ENCODE measurements at regions not wholly inside any gene's neighbourhood (a gene's known extent, or its start where the extent isn't known, plus 50 kb on each side); places are given as distances from the start of the nearest gene placed in this dataset.

DNA sequence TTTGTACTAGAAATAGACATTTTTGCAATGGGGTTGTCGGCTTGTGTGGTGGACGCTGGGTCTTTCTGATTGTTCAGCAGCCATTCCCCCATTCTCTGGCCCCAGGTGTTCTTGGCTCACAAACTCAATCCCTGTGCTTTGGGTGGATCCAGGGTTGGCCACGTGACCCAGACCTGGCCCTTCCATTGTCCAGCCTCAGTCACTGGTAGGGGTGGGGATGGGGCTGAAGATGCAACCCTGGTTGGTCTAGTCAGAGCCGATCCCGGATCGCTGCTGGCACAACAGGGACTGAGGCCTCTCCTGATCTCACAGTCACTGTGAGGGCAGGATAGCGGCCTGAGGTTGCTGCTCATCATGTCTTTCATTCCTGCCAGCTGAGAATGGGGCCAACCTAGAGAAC is 365.3 kb upstream of the SULF2 start:
- CTCF ChIA-PET (ENCODE audit: low intra/inter-chr PET ratio, low total read pairs) = no interaction called here
- WGBS (ENCODE audit: low lambda C conversion rate) = 52% methylated on average over 7 of the region's 7 CpGs

DNA sequence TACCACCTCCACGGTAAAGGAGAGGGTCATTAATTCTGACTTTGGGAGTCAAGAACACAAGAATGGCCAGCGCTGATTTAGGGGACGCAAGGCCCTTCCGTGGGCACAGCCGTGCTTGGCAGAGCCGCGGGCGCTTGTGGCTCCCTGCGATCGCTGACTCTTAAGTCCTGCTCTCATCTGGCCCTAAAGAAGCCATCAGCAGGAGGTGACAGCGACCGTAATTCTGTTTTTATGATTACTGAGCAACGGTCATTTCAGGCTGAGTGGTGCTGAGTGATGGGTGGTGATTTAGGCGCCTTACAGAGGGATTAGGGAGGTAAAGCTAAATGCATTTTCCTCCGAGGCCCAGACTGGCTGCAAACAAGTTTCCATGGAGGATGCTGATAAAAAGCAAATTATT is 364.6 kb upstream of the SULF2 start:
- ChIA-PET POLR2A (no interaction called here), CTCF (ENCODE audit: low intra/inter-chr PET ratio, low total read pairs) (no interaction called here)
- FAIRE-seq (no peak), ATAC-seq (no peak), DNase-seq (ENCODE audit: low spot score) (no peak)
- Histone ChIP-seq H3K27ac (ENCODE audit: extremely low read length, insufficient read depth, low read length) (no peak overlapping the region), H3K4me3 (replicated peaks in 1 of 3; ENCODE audit: insufficient read depth in 1 of 3, low read depth in 2 of 3, low read length in 3 of 3) (no peak overlapping the region), H2AFZ (ENCODE audit: low read length) (no peak overlapping the region), H3K9me3 (ENCODE audit: low read length) (no peaks in the 10 kb centered on the region), H3K79me2 (ENCODE audit: insufficient read depth, low read length) (no peaks in the 10 kb centered on the region), H3K4me2 (ENCODE audit: low read depth, low read length) (no peak overlapping the region), H3K27me3 (ENCODE audit: control insufficient read depth in 1 of 2, insufficient read depth in 2 of 2, low read length in 2 of 2) (peaks cover 5 to 37% of the 10 kb centered on the region in 2 experiments; a peak in 4 of 5 replicates), H3K4me1 (ENCODE audit: insufficient read depth, low read length) (no peaks in the 10 kb centered on the region), H3K36me3 (replicated peaks in 1 of 2; ENCODE audit: control insufficient read depth in 1 of 2, insufficient read depth in 2 of 2, low read length in 2 of 2) (no peaks in the 10 kb centered on the region), H4K20me1 (ENCODE audit: insufficient read depth, low read length) (no peaks in the 10 kb centered on the region), H3K9ac (ENCODE audit: insufficient read depth, low read depth, low read length) (no peak overlapping the region)
- intact Hi-C loops (cut with micrococcal nuclease; ENCODE audit: unreplicated experiment) = no loop called here
- 60% methylated on average over 15 of the region's 15 CpGs for whole genome bisulfite sequencing (ENCODE audit: low lambda C conversion rate)
- BruUV-seq (replicated peaks) = no TSS peak
- in situ Hi-C loops (cut with HindIII; ENCODE audit: extremely low pct_ligation_motif_present, low pct_unique_long_range_greater_than_20kb) = no loop called here
- TF ChIP-seq NFYC (CRISPR knock-in tag; IDR thresholded peaks at IDR 0.05) = no peak
- no peak for TF ChIP-seq ZNF557 (CRISPR knock-in tag; IDR thresholded peaks at IDR 0.05)
- TF ChIP-seq U2AF1 (optimal IDR thresholded peaks at IDR 0.05; ENCODE audit: low read depth, low read length) = no peak
- TF ChIP-seq ZNF572 (CRISPR knock-in tag; IDR thresholded peaks at IDR 0.05) = no peak
- TF ChIP-seq, protein P1, sequence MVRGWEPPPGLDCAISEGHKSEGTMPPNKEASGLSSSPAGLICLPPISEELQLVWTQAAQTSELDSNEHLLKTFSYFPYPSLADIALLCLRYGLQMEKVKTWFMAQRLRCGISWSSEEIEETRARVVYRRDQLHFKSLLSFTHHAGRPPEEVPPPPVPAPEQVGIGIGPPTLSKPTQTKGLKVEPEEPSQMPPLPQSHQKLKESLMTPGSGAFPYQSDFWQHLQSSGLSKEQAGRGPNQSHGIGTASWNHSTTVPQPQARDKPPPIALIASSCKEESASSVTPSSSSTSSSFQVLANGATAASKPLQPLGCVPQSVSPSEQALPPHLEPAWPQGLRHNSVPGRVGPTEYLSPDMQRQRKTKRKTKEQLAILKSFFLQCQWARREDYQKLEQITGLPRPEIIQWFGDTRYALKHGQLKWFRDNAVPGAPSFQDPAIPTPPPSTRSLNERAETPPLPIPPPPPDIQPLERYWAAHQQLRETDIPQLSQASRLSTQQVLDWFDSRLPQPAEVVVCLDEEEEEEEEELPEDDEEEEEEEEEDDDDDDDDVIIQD (CRISPR knock-in tag; IDR thresholded peaks at IDR 0.05; ENCODE audit: low read depth) = no peak
- TF ChIP-seq SNAPC2 (CRISPR knock-in tag; IDR thresholded peaks at IDR 0.05) = no peak
- TF ChIP-seq AFF4 (CRISPR knock-in tag; IDR thresholded peaks at IDR 0.05) = no peak
- TF ChIP-seq ATF1 (CRISPR knock-in tag; IDR thresholded peaks at IDR 0.05) = no peak
- no peak for TF ChIP-seq WIZ (CRISPR knock-in tag; IDR thresholded peaks at IDR 0.05)
- no peak for TF ChIP-seq DPF2 (CRISPR knock-in tag; IDR thresholded peaks at IDR 0.05; ENCODE audit: borderline replicate concordance, low read depth)
- no peak for TF ChIP-seq JARID2 (CRISPR knock-in tag; IDR thresholded peaks at IDR 0.05; ENCODE audit: insufficient replicate concordance)
- no peak for TF ChIP-seq ZNF563 (CRISPR knock-in tag; IDR thresholded peaks at IDR 0.05)
- TF ChIP-seq PHF8 (CRISPR knock-in tag; IDR thresholded peaks at IDR 0.05) = no peak

More for the DNA sequence above, 365.3 kb upstream of the SULF2 start:
- no TSS peak for BruUV-seq (replicated peaks)
- TF ChIP-seq ADNP (CRISPR knock-in tag; IDR thresholded peaks at IDR 0.05) (no peak), CENPBD1 (CRISPR knock-in tag; IDR thresholded peaks at IDR 0.05; ENCODE audit: borderline replicate concordance, low read depth) (no peak)
- Histone ChIP-seq H3K4me1 (ENCODE audit: insufficient read depth, low read length) (no peaks in the 10 kb centered on the region), H4K20me1 (ENCODE audit: insufficient read depth, low read length) (no peaks in the 10 kb centered on the region), H3K4me3 (replicated peaks in 1 of 3; ENCODE audit: insufficient read depth in 1 of 3, low read depth in 2 of 3, low read length in 3 of 3) (no peak overlapping the region), H3K79me2 (ENCODE audit: insufficient read depth, low read length) (no peaks in the 10 kb centered on the region), H3K4me2 (ENCODE audit: low read depth, low read length) (no peak overlapping the region), H3K9ac (ENCODE audit: insufficient read depth, low read depth, low read length) (no peak overlapping the region), H3K36me3 (replicated peaks in 1 of 2; ENCODE audit: control insufficient read depth in 1 of 2, insufficient read depth in 2 of 2, low read length in 2 of 2) (no peaks in the 10 kb centered on the region), H3K27ac (ENCODE audit: extremely low read length, insufficient read depth, low read length) (no peak overlapping the region), H3K9me3 (ENCODE audit: low read length) (no peaks in the 10 kb centered on the region), H3K27me3 (ENCODE audit: control insufficient read depth in 1 of 2, insufficient read depth in 2 of 2, low read length in 2 of 2) (peaks cover 5 to 38% of the 10 kb centered on the region in 2 experiments; a peak in 4 of 5 replicates), H2AFZ (ENCODE audit: low read length) (no peak overlapping the region)
- intact Hi-C loops (cut with micrococcal nuclease; ENCODE audit: unreplicated experiment) = no loop called here
- POLR2A ChIA-PET = no interaction called here
- ATAC-seq (no peak), DNase-seq (ENCODE audit: low spot score) (no peak), FAIRE-seq (no peak)
- in situ Hi-C loops (cut with HindIII; ENCODE audit: extremely low pct_ligation_motif_present, low pct_unique_long_range_greater_than_20kb) = no loop called here
